ENCODE measurements at regions not wholly inside any gene's neighbourhood (a gene's known extent, or its start where the extent isn't known, plus 50 kb on each side); places are given as distances from the start of the nearest gene placed in this dataset.
"Not testable (repeated sequence)": the region's sequence is repeated elsewhere in the genome, so short reads cannot be mapped to it uniquely, and the experiment has no call there.

DNA sequence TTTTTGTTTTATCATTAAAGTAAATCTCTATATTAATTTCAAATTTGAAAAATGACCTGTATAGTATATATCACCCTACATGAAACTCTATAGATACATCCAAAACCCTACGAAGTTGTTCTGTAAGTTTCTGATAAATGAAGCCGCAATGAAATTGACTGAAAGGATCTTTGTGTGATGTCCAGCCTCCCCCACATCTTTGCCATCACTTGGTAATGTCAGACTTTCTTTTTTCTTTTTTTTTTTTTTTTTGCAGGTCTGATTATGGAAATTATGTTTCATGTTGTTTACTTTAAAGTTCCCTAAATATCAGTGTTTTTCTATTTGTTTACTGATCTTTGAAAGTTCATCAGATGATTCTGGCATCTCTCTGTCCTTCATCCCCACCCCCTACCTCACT is 155.6 kb upstream of the CDH4 start:
- DNase-seq (ENCODE audit: low spot score) = no peak

DNA sequence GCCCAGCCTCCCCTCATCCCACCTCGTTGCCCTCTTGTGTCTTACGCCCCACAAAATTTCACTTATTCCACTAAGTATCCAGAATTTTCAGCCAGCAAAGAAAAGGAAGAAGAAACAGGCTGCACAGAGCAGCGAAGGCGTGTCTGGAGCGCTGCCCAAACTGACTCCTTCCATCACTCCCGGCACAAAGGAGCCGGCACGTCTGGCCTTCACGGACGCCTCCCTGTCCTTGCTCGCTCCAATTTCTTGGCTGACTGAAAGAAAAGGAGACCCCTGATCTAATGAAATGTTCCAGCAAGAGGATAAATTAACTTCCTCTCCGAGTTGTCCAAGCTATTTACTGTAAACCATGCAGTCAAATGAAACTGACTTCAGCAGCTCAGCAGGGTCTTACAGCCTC is 152.3 kb upstream of the CDH4 start:
- no peak for DNase-seq (ENCODE audit: low spot score)

DNA sequence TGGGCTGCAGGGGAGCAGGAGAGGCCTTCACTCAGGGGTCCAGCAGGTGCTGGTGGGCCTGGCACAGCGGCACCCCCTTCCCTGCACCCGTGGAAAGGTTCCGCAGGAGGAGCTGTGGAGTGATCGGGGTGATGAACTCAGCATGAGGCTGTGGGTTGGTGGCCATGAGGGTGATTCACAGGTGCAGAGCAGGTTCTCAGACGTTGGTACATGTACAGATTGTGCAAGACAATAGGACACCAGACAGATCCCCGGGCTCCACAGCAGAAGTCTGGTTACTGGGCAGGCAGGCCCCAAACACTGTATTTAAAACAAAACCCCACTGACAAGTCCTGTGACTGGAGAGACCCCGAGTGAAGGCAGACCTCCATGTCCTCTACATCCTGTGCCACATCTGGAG is 151.6 kb upstream of the CDH4 start:
- no peak for DNase-seq (ENCODE audit: low spot score)

DNA sequence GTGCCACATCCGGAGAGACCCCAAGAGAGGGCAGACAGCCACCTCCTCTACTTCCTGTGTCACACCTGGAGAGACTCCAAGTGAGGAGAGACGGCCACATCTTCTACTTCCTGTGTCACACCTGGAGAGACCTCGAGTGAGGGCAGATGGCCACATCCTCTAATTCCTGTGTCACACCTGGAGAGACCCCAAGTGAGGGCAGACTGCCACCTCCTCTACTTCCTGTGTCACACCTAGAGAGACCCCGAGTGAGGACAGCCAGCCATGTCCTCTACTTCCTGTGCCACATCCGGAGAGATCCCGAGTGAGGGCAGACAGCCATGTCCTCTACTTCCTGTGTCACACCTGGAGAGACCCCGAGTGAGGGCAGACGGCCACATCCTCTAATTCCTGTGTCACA is 150.7 kb upstream of the CDH4 start:
- DNase-seq (ENCODE audit: low spot score) = not testable (repeated sequence)

DNA sequence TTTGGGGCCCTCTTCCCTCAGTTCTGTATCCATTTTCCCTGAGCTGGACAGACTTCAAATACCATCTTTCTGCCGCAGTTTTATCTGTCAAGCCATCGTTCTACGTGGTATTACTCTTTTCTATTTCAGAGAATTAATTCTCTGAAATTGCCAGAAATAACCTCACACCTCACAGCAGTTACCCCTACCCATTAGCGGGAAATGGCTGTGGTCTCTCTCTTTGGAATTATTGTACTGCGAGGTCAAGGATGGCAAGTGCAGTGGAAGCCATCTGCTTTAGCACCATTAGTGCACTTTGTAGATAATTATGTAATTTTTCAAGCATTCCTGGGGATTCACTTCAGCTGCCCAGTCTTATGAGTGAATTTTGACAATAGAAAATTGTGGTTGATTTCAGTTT is 147.8 kb upstream of the CDH4 start:
- DNase-seq (ENCODE audit: low spot score) = no peak

DNA sequence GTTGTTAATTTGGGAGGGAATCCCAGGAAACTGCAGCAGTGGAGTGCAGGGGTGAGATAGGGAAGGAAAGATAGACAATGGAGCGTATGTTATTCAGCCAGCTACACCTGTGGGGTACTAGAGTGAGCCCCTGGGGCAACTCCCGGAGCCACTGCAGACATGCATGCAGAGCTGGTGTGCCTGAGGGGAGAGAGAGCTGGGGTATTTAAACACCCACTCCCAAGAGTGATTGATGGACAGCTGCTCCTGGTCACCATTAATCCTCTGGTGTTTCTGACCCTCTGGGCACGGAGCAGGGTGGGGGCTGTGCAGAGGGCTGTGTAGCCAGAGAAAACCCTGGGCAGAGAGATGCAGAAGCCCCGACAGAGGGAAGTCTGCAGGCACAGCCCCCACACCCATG is 146.7 kb upstream of the CDH4 start:
- no peak for DNase-seq (ENCODE audit: low spot score)

DNA sequence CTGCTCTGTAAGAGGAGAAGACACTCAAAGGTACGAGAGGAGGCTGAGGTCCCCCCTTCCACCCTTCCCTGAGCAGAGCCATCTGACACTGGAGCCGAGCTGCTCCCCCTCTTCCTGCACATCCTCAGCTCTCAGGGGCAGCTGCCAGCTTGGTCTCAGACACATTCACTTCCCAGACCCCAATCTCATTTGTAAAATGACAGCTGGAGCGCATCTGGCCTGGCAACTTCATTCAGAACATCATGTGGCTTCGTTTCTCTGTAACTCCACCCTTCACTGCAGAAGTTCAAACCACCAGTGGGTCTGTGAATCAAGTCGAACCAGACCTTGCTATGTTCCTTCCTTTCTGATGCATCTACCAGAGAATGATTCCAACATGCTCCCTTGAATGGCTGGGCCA is 145.6 kb upstream of the CDH4 start:
- no peak for DNase-seq (ENCODE audit: low spot score)

DNA sequence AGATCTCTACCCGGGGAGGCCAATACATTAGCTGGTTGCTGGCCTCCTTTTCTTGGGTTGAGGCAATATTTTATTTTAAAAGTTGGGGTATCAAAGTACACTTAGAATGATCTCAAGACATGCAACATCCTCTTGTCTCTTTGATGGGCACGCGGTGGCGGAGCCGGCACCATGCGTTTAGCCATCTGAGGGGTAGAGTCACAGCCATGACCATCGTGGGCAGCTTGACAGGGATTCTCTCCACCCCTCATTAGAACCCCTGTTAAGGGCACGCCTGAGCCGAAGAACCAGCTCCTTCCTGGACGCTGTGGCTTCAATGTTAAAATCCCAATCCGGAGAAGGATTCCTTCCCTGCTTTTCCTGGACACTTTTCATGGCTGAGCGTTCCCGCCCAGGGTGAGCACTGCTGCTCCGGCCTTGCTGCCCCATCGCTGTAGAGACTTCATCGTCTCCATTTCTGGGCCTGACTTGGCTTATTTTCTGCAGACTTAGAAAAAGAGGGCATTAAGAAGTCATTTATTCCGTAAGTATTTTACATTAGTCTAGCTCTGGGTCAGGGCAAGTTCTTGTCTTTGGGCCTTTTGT is 142.7 kb upstream of the CDH4 start:
- DNase-seq (ENCODE audit: low spot score) = no peak

DNA sequence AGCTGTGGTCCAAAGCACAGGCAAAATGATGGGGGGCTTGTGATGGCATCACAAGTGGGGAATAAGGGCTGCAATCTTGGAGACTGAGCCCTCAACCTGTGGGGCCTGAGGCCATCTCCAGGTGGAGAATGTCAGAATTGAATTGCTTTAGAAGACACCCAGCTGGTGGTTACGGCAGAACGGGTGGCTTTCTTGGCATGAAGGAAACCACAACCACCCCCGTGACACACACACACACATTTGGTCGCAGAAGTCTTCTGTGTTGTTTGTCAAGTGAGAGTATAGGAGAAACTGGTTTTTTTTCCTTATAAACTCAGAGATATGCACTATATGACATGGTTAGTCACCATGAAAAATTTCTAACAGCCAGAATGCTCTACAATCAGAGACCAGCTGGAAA is 139.5 kb upstream of the CDH4 start:
- DNase-seq (ENCODE audit: low spot score) = no peak

DNA sequence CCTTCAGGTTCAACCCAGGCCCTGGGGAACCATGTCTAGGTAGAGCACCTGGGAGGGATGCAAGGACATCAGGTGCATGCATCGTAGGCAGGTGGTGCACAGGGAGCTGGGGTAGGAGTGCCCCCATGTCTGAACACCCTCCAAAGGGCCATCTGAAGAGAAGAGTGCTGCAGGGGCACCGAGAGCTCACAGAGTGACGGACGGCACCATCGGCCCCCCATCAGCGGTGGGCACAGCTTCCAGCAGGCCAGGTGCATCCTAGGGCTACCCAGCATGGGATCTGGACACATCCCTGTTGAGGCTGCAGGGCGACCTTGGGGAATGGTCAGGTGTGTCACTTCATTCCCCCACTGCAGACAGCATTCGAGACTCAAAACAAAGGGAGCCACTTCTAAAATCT is 138.3 kb upstream of the CDH4 start:
- no peak for DNase-seq (ENCODE audit: low spot score)

DNA sequence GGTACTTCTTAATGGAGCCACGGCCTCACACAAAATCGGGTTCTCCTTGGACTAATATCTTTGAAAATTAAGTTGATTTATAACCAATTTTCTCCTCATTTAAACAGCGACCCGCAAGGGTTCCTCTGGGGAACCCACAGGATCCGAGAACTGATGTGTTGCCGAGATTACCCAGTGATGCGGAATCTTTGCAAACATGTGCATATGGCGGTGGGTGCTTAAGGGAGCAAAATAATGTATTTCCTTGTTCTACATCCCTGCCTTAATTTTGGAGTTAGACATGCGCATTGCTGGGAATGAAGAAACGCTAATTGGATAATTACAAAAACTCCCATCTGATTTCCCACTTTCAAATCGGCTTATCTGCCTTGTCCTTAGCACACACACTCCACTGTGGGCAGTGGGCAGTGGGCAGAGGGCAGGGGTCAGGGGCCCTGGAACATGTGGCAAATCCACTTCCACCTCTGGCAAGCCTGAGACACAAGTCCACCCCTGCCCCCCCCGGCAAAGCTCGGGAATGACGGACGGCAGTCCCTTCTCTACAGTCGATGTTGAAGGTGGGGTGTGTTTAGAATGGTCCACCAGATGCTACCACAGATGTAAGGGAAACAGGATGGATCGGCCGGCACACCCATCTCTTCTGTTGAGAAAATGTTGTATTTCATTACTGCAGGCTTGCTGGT is 137.4 kb upstream of the CDH4 start:
- DNase-seq (ENCODE audit: low spot score) = no peak

DNA sequence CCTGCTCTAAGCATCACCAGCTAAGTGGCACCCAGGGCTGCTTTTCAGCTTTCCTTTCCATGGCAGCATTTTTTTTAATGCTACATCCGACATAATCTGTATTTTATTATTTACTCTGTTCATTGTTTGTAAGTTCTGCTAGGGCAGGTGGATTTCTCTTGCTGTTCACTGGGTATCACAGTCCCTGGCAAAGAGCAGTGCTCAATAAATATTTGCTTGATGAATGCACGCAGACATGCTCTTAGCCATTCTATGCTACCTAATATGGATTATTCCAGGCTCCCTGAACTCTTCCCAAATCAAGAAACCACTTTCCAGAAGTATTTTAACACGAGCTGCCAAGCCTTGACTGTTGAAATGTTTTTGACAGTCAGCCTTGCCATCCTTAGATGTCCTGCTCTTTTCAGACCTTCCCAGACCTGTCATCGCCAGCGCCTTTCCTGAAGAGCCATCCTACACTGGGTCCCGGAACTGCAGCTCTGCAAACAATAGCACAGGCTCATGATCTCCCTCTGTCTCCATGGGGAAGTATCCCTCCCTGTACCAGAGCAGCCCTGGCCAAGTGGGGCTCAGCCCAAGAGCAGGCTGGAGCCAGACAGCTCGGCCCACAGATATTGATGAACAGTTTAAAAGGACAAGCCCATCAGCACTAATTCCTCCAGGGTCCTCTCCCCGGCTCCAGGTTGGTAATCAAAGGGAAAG is 136.5 kb upstream of the CDH4 start:
- no peak for DNase-seq (ENCODE audit: low spot score)

DNA sequence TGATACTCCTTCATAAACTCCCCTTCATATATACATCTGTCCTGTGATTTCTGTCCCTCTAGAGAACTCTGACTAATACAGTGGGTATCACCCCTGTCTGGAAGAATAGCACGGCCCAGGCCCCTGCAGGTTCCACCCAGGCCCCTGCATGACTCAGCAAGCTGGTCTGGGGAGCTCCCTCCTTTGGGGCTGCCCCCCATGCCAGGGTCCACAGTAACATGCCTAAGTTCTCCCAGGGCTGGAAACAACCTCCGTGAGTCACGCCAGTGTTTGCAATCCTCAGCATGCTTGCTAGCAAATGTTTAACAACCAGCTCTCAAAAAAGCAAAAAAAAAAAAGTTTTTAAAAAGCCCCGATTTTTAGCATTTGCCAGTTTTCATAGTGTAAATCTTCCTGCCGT is 134.3 kb upstream of the CDH4 start:
- no peak for DNase-seq (ENCODE audit: low spot score)

DNA sequence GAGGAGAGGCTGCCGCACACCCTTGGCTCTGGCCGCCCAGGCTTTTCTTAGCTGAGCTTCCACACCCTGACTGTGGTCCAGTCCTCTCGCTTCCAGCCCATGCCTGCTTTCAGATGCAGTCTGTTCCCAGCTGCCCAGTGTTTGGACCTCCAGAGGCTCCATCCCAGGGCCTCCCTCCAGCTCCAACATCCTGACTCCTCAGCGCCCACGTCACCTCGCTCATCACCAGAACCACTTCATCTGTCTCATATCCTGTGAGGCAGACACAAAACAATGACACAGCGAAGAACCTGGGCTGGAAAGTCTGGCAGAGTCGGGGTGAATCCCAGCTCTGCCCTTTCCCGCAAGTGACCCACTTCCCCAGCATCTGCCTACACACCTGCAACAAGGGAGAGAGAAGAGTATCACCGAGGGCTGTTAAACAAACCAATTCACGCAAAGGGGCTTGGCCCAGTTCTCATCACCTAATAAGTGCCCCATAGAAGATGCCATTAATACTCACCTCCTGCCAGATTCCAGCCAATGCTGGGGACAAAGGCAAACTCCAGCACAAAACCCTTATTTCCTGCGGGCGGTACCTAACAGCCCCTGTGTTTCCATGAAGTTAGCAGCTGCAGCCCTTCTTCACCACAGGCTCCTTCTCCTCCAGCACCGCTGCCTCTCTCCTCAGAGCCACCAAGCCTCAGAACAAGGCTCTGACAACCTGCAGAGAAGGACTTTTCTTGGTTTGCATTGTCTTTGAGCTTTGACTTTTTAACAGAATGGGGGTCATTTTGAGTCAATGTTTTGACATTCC is 133.4 kb upstream of the CDH4 start:
- no peak for DNase-seq (ENCODE audit: low spot score)

DNA sequence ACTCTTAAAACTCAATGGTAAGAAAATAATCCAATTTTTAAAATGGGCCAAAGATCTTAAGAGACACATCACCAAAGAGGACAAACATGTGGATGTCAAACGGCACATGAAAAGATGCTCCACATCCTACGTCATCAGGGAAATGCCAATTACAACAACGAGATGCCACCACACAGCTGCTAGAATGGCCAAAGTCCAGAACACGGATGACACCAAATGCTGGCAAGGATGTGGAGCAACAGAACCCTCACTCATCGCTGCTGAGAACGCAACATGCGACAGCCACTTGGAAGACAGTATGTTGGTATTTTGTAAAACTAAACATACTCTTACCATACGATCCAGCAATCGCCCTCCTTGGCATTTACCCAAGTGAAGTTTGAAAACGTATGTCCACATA is 132.8 kb upstream of the CDH4 start:
- DNase-seq (ENCODE audit: low spot score) = no peak

DNA sequence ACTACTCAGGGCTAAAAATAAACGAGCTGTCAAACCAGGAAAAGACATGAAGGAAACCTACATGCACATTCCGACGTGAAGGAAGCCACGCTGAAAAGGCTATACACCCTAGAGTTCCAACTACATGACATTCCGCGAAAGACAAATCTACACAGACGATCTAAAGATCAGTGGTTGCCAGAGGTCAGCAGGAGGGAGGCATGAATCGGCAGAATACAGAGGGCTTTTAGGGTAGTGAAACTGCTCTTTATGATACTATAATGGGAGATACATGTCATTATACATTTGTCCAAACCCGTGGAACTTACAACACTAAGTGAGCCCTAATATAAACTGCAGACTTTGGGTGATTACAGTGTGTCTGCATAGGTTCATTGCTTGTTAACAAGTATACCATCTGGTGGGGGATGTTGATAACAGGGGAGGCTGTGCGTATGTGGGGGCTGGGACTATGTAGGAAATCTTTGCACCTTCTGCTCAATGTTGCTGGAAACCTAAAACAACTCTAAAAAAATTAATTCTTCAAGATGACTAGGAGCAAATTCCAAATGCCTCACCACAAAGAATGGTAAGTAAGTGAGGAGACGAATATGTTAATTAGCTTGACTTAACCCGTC is 132.2 kb upstream of the CDH4 start:
- DNase-seq (ENCODE audit: low spot score) = no peak

DNA sequence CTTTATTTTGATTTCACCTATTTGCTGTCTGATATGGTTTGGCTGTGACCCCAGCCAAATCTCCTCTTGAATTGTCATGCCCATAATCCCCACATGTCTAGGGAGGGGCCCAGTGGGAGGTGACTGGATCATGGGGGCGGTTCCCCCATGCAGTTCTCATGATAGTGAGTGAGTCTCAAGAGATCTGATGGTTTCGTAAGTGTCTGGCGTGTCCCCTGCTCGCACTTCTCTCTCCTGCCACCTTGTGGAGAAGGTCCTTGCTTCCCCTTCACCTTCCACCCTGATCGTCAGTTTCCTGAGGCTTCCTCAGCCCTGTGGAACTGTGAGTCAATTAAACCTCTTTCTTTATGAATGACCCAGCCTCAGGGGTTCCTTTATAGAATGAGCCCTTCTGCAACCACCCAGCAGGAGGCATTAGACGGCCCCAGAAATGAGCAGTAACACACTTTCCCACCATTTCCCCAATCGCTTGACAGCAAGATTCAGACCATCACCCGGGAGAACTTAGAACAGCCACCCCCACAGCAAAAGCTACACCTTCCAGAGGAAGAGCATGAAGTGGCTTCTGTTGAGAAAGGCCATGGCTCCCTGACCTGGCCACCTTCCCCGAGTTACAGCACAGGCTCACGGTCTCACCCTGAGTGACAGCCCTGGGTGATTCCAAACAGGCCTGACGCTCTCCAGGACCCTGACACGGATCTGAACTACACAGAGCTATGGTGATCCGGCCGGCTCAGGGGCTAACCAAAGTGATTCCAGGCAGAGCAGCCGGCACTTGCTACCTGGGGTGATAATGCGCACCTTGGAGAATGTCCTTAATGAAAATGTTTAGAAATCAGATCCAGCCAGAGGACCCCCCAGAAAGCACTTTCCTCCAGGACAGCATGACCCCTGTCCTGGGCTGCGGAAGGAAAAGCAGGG is 131.2 kb upstream of the CDH4 start:
- peak; percentile 9 for DNase-seq (ENCODE audit: low spot score)

DNA sequence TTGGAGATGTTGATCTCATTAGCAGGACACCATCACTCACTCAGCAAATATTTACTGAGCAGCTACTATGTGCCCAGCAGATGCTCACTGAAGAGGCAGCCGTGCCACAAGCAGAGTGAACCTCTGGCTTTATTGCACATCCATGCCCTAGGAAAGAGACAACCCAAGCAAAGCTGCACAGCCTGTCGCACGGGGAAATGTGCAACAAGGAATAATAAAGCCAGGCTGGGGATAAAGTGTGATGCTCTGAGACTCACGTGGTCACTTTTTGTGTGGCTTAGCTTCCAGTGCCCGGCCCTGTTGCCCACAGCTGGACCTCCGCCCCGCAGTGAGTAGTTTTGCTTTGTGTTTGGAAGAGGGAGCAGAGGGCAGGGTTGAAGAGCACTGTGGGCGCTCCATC is 130.4 kb upstream of the CDH4 start:
- DNase-seq (ENCODE audit: low spot score) = no peak

DNA sequence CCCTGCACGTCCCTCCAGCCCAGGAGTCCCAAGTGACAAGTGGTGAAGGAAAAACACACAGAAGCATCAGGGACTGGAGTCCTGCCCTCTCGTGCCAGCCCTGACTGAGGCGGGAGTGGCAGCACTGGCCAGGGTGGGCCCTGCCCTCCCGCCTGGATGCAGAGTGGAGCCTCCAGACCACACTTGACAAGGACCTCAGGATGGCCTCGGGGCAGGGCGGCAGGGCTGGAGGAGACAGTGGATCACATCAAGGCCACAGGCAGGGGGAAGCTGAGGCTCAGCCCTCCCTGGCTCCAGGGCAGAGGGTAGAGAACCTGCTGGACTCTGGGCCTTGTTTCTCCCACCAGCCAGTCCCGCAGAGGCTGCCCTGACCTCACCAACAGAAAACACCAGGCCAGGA is 128.8 kb upstream of the CDH4 start:
- no peak for DNase-seq (ENCODE audit: low spot score)

DNA sequence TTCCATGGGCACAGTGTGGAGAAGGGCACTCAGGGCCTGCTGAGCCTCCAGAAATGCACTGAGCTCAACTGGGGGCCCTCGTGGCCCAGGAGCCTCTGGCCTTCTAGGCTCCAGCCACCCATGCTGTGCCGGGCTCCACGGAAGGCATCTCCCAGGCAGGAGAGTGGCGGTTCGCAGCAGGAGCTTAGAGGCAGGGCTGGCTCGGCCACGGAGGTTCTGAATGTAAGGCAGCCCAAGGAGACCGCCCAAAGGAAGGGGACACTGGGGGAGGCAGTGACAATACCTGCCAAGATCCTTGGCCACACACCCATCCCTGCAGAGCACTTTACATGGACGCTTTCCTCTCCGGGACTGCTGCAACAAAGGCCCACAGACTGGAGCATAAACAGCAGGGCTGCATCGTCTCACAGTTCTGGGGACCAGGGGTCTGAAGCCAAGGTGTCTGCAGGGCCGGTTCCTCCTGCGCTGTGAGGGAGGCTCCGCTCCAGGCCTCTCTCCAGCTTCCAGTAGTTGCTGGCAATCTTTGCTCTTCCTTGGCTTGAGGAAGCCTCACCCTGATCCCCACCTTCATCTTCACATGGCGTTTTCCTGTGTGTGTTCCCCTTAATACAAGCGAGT is 128.2 kb upstream of the CDH4 start:
- no peak for DNase-seq (ENCODE audit: low spot score)

DNA sequence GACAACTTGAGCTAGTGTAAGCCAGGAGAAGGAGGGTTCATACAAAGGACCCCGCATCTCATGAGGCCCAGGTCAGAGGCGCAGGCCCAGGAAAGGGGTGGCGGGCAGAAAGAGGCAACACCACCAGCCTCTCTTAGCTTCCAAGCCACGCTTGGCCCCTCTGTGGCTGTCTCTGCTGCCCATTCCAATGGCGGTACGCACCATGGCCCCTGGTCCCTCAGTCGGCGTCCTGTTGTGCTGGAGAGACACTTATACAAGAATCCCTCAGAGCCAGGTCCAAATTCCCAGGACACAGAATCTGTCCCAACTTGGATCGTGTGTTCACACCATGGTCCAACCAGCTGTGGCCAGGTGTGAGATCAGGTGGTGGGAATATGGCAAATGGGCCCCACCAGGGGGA is 127.0 kb upstream of the CDH4 start:
- no peak for DNase-seq (ENCODE audit: low spot score)

Data from CD4-positive, alpha-beta T cell treated with Interleukin-6 at 100 ng/mL for 8 hours (primary cell).